ENCODE measurements at regions not wholly inside any gene's neighbourhood (a gene's known extent, or its start where the extent isn't known, plus 50 kb on each side); places are given as distances from the start of the nearest gene placed in this dataset.

GRCh38 chr6:130293800-130294199 lies 71.0 kb upstream of the SAMD3 start:
- DNase-seq (ENCODE audit: low spot score): peak; percentile 31
- no peak overlapping the region for H4K91ac ChIP-seq (ENCODE audit: low read depth, low read length, poor library complexity)
- no CpG with 5 or more reads among the region's 3 CpGs for WGBS, 2 donors (ENCODE audit: extremely low coverage in 2 of 2, insufficient read length in 2 of 2, insufficient replicate concordance in 1 of 2)
- H3K27me3 ChIP-seq (ENCODE audit: control insufficient read depth in 3 of 3, insufficient read depth in 3 of 3, low read depth in 1 of 3, low read length in 3 of 3): no peaks in the 10 kb centered on the region
- no peak overlapping the region for H3K4me3 ChIP-seq (ENCODE audit: low read length in 2 of 2)
- no peak overlapping the region for H4K8ac ChIP-seq (ENCODE audit: low read depth, low read length)
- H3K9me3 ChIP-seq (replicated peaks in 1 of 2; ENCODE audit: control insufficient read depth in 2 of 2, insufficient read depth in 1 of 2, low read depth in 1 of 2, low read length in 2 of 2): peaks cover 0 to 2% of the 10 kb centered on the region in 2 donors
- no peak overlapping the region for H2AK5ac ChIP-seq (ENCODE audit: low read depth, low read length)
- no peak overlapping the region for H2BK15ac ChIP-seq (ENCODE audit: low read length)
- H3K9ac ChIP-seq (ENCODE audit: low read depth, low read length, poor library complexity): no peak overlapping the region
- no peaks in the 10 kb centered on the region for H3K79me1 ChIP-seq (ENCODE audit: low read depth, low read length)
- H2BK12ac ChIP-seq (ENCODE audit: low read length): no peak overlapping the region
- H2AFZ ChIP-seq (ENCODE audit: low read length): no peak overlapping the region
- H3K23ac ChIP-seq (ENCODE audit: low read depth, low read length, poor library complexity): no peak overlapping the region
- H3K18ac ChIP-seq (ENCODE audit: low read length): no peak overlapping the region
- no peak overlapping the region for H3K4me2 ChIP-seq (ENCODE audit: insufficient read depth, low read length, poor library complexity, severe bottlenecking)
- H3K4ac ChIP-seq (ENCODE audit: low read length): no peak overlapping the region
- H3K4me1 ChIP-seq (ENCODE audit: control insufficient read depth in 2 of 2, insufficient read depth in 1 of 2, low read depth in 1 of 2, low read length in 2 of 2): no peaks in the 10 kb centered on the region
- no peak overlapping the region for H3K27ac ChIP-seq (replicated peaks; ENCODE audit: low read length)
- no peak overlapping the region for H2BK120ac ChIP-seq (ENCODE audit: low read depth, low read length)
- H3K36me3 ChIP-seq (replicated peaks in 1 of 2; ENCODE audit: control insufficient read depth in 2 of 2, insufficient read depth in 2 of 2, low read length in 2 of 2): no peaks in the 10 kb centered on the region
- no peak overlapping the region for H3K14ac ChIP-seq (ENCODE audit: low read length)
- no peak overlapping the region for H2BK5ac ChIP-seq (ENCODE audit: low read length)

- Histone ChIP-seq H2AK5ac (ENCODE audit: low read depth, low read length) (no peak overlapping the region), H3K27me3 (ENCODE audit: control insufficient read depth in 3 of 3, insufficient read depth in 3 of 3, low read depth in 1 of 3, low read length in 3 of 3) (no peaks in the 10 kb centered on the region), H3K79me1 (ENCODE audit: low read depth, low read length) (no peaks in the 10 kb centered on the region), H3K9me3 (replicated peaks in 1 of 2; ENCODE audit: control insufficient read depth in 2 of 2, insufficient read depth in 1 of 2, low read depth in 1 of 2, low read length in 2 of 2) (no peaks in the 10 kb centered on the region), H4K91ac (ENCODE audit: low read depth, low read length, poor library complexity) (no peak overlapping the region), H3K4me1 (ENCODE audit: control insufficient read depth in 2 of 2, insufficient read depth in 1 of 2, low read depth in 1 of 2, low read length in 2 of 2) (no peaks in the 10 kb centered on the region), H3K4me2 (ENCODE audit: insufficient read depth, low read length, poor library complexity, severe bottlenecking) (no peak overlapping the region), H2BK15ac (ENCODE audit: low read length) (no peak overlapping the region), H3K4ac (ENCODE audit: low read length) (no peak overlapping the region), H3K36me3 (replicated peaks in 1 of 2; ENCODE audit: control insufficient read depth in 2 of 2, insufficient read depth in 2 of 2, low read length in 2 of 2) (no peaks in the 10 kb centered on the region), H2BK12ac (ENCODE audit: low read length) (no peak overlapping the region), H2BK5ac (ENCODE audit: low read length) (no peak overlapping the region), H3K14ac (ENCODE audit: low read length) (no peak overlapping the region), H3K18ac (ENCODE audit: low read length) (no peak overlapping the region), H3K27ac (replicated peaks; ENCODE audit: low read length) (no peak overlapping the region), H3K9ac (ENCODE audit: low read depth, low read length, poor library complexity) (no peak overlapping the region), H2AFZ (ENCODE audit: low read length) (no peak overlapping the region), H3K23ac (ENCODE audit: low read depth, low read length, poor library complexity) (no peak overlapping the region), H3K4me3 (ENCODE audit: low read length in 2 of 2) (no peak overlapping the region), H2BK120ac (ENCODE audit: low read depth, low read length) (no peak overlapping the region), H4K8ac (ENCODE audit: low read depth, low read length) (no peak overlapping the region)
- no CpG with 5 or more reads among the region's 2 CpGs for WGBS, 2 donors (ENCODE audit: extremely low coverage in 2 of 2, insufficient read length in 2 of 2, insufficient replicate concordance in 1 of 2)
- no peak for DNase-seq (ENCODE audit: low spot score)
Observed at GRCh38 chr6:130288065-130288464, 65.3 kb upstream of the SAMD3 start.

- Histone ChIP-seq H3K23ac (ENCODE audit: low read depth, low read length, poor library complexity) (no peak overlapping the region), H2BK15ac (ENCODE audit: low read length) (no peak overlapping the region), H3K14ac (ENCODE audit: low read length) (no peak overlapping the region), H2BK5ac (ENCODE audit: low read length) (no peak overlapping the region), H3K9ac (ENCODE audit: low read depth, low read length, poor library complexity) (no peak overlapping the region), H3K36me3 (replicated peaks in 1 of 2; ENCODE audit: control insufficient read depth in 2 of 2, insufficient read depth in 2 of 2, low read length in 2 of 2) (no peaks in the 10 kb centered on the region), H4K91ac (ENCODE audit: low read depth, low read length, poor library complexity) (no peak overlapping the region), H4K8ac (ENCODE audit: low read depth, low read length) (no peak overlapping the region), H3K4me2 (ENCODE audit: insufficient read depth, low read length, poor library complexity, severe bottlenecking) (no peak overlapping the region), H2BK12ac (ENCODE audit: low read length) (no peak overlapping the region), H3K27me3 (ENCODE audit: control insufficient read depth in 3 of 3, insufficient read depth in 3 of 3, low read depth in 1 of 3, low read length in 3 of 3) (no peaks in the 10 kb centered on the region), H3K79me1 (ENCODE audit: low read depth, low read length) (no peaks in the 10 kb centered on the region), H3K4ac (ENCODE audit: low read length) (no peak overlapping the region), H3K18ac (ENCODE audit: low read length) (no peak overlapping the region), H2BK120ac (ENCODE audit: low read depth, low read length) (no peak overlapping the region), H3K4me1 (ENCODE audit: control insufficient read depth in 2 of 2, insufficient read depth in 1 of 2, low read depth in 1 of 2, low read length in 2 of 2) (no peaks in the 10 kb centered on the region), H3K4me3 (ENCODE audit: low read length in 2 of 2) (no peak overlapping the region), H3K27ac (replicated peaks; ENCODE audit: low read length) (no peak overlapping the region), H3K9me3 (replicated peaks in 1 of 2; ENCODE audit: control insufficient read depth in 2 of 2, insufficient read depth in 1 of 2, low read depth in 1 of 2, low read length in 2 of 2) (no peaks in the 10 kb centered on the region), H2AFZ (ENCODE audit: low read length) (peak overlapping the region; percentile 53), H2AK5ac (ENCODE audit: low read depth, low read length) (no peak overlapping the region)
- DNase-seq (ENCODE audit: low spot score): no peak
- WGBS, 2 donors (ENCODE audit: extremely low coverage in 2 of 2, insufficient read length in 2 of 2, insufficient replicate concordance in 1 of 2): no CpG with 5 or more reads among the region's 2 CpGs
Observed at GRCh38 chr6:130282234-130282995, 59.7 kb upstream of the SAMD3 start.

- H2BK5ac ChIP-seq (ENCODE audit: low read length): no peak overlapping the region
- H2BK12ac ChIP-seq (ENCODE audit: low read length): no peak overlapping the region
- no peak overlapping the region for H2AFZ ChIP-seq (ENCODE audit: low read length)
- no peak overlapping the region for H3K9ac ChIP-seq (ENCODE audit: low read depth, low read length, poor library complexity)
- DNase-seq (ENCODE audit: low spot score): no peak
- H3K4ac ChIP-seq (ENCODE audit: low read length): no peak overlapping the region
- no peak overlapping the region for H3K4me3 ChIP-seq (ENCODE audit: low read length in 2 of 2)
- no peak overlapping the region for H2BK120ac ChIP-seq (ENCODE audit: low read depth, low read length)
- WGBS, 2 donors (ENCODE audit: extremely low coverage in 2 of 2, insufficient read length in 2 of 2, insufficient replicate concordance in 1 of 2): no CpG with 5 or more reads among the region's 1 CpG
- H4K8ac ChIP-seq (ENCODE audit: low read depth, low read length): no peak overlapping the region
- H3K23ac ChIP-seq (ENCODE audit: low read depth, low read length, poor library complexity): no peak overlapping the region
- no peak overlapping the region for H2AK5ac ChIP-seq (ENCODE audit: low read depth, low read length)
- no peak overlapping the region for H3K14ac ChIP-seq (ENCODE audit: low read length)
- no peak overlapping the region for H3K4me2 ChIP-seq (ENCODE audit: insufficient read depth, low read length, poor library complexity, severe bottlenecking)
- H3K27me3 ChIP-seq (ENCODE audit: control insufficient read depth in 3 of 3, insufficient read depth in 3 of 3, low read depth in 1 of 3, low read length in 3 of 3): no peaks in the 10 kb centered on the region
- H3K27ac ChIP-seq (replicated peaks; ENCODE audit: low read length): no peak overlapping the region
- no peaks in the 10 kb centered on the region for H3K4me1 ChIP-seq (ENCODE audit: control insufficient read depth in 2 of 2, insufficient read depth in 1 of 2, low read depth in 1 of 2, low read length in 2 of 2)
- no peaks in the 10 kb centered on the region for H3K36me3 ChIP-seq (replicated peaks in 1 of 2; ENCODE audit: control insufficient read depth in 2 of 2, insufficient read depth in 2 of 2, low read length in 2 of 2)
- no peak overlapping the region for H2BK15ac ChIP-seq (ENCODE audit: low read length)
- no peak overlapping the region for H4K91ac ChIP-seq (ENCODE audit: low read depth, low read length, poor library complexity)
- no peak overlapping the region for H3K18ac ChIP-seq (ENCODE audit: low read length)
- peaks cover 3 to 7% of the 10 kb centered on the region in 2 donors for H3K9me3 ChIP-seq (replicated peaks in 1 of 2; ENCODE audit: control insufficient read depth in 2 of 2, insufficient read depth in 1 of 2, low read depth in 1 of 2, low read length in 2 of 2)
- no peaks in the 10 kb centered on the region for H3K79me1 ChIP-seq (ENCODE audit: low read depth, low read length)
Observed at GRCh38 chr6:130276507-130276906, 53.8 kb upstream of the SAMD3 start.
